Keratinocyte (primary cell): ENCODE measurements at regions not wholly inside any gene's neighbourhood (a gene's known extent, or its start where the extent isn't known, plus 50 kb on each side); places are given as distances from the start of the nearest gene placed in this dataset.

ENCODE experiments used
- DNase-seq: peaks from one replicate; pipeline ENCODE4 v3.0.0-alpha.2; 2011; ENCODE audit warnings: low read depth, missing footprints, low spot score
- FAIRE-seq: peaks from 2 replicates; lab custom pipeline; 2011; peaks lifted over from hg19 to GRCh38; lab: Jason Lieb, UNC
- H2AFZ ChIP-seq: 2 replicates; pipeline ENCODE4 v1.6.0; 2012; ENCODE audit warnings: low read length, control low read depth, inconsistent platforms; ENCODE audit not compliant: control insufficient read depth
- H3K27ac ChIP-seq: 2 replicates; pipeline ENCODE4 v1.5.1; 2011; ENCODE audit warnings: low read length; ENCODE audit not compliant: control insufficient read depth, insufficient read depth
- H3K27me3 ChIP-seq: 3 replicates; pipeline ENCODE4 v1.6.0; 2011; ENCODE audit warnings: low read length; ENCODE audit not compliant: control insufficient read depth, insufficient read depth; ENCODE audit errors: extremely low read depth
- H3K36me3 ChIP-seq, 2 experiments: 2 replicates in 1 of 2; 3 replicates in 1 of 2; pipeline ENCODE4 v1.5.1; 2011; ENCODE audit warnings: low read length in 2 of 2, mild to moderate bottlenecking in 1 of 2; ENCODE audit not compliant: control insufficient read depth in 2 of 2, insufficient read depth in 2 of 2; ENCODE audit errors: extremely low read depth in 1 of 2
- H3K4me1 ChIP-seq: 3 replicates; pipeline ENCODE4 v1.5.1; 2011; ENCODE audit warnings: low read length; ENCODE audit not compliant: control insufficient read depth, insufficient read depth; ENCODE audit errors: extremely low read depth
- H3K4me2 ChIP-seq: 3 replicates; pipeline ENCODE4 v1.6.0; 2011; ENCODE audit warnings: low read depth, low read length; ENCODE audit not compliant: control insufficient read depth, insufficient read depth; ENCODE audit errors: extremely low read depth
- H3K4me3 ChIP-seq, 3 experiments: fragments of 200-600 bp in 1 of 3; sonication (generic) in 1 of 3; 2 replicates in 2 of 3; 3 replicates in 1 of 3; pipeline ENCODE4 v1.5.1; 2011 to 2016; ENCODE audit warnings: low read length in 3 of 3, mild to moderate bottlenecking in 3 of 3, control low read depth in 2 of 3, inconsistent platforms in 1 of 3, low read depth in 1 of 3, mixed read lengths in 1 of 3, mixed run types in 1 of 3, moderate library complexity in 1 of 3; ENCODE audit not compliant: control insufficient read depth in 2 of 3, insufficient read depth in 2 of 3; ENCODE audit errors: extremely low read depth in 1 of 3
- H3K79me2 ChIP-seq: 2 replicates; pipeline ENCODE4 v1.6.0; 2012; ENCODE audit warnings: low read length; ENCODE audit not compliant: control insufficient read depth, insufficient read depth
- H3K9ac ChIP-seq: 3 replicates; pipeline ENCODE4 v1.6.0; 2011; ENCODE audit warnings: low read length; ENCODE audit not compliant: control insufficient read depth, insufficient read depth; ENCODE audit errors: extremely low read depth
- H3K9me1 ChIP-seq: 3 replicates; pipeline ENCODE4 v1.6.0; 2011; ENCODE audit warnings: low read length; ENCODE audit not compliant: control insufficient read depth, insufficient read depth; ENCODE audit errors: extremely low read depth
- H3K9me3 ChIP-seq: 2 replicates; pipeline ENCODE4 v1.5.1; 2012; ENCODE audit warnings: low read depth, low read length; ENCODE audit not compliant: control insufficient read depth
- H4K20me1 ChIP-seq: 3 replicates; pipeline ENCODE4 v1.6.0; 2011; ENCODE audit warnings: low read length; ENCODE audit not compliant: control insufficient read depth, insufficient read depth; ENCODE audit errors: extremely low read depth
- EZH2 ChIP-seq: IDR thresholded peaks from one replicate; pipeline ENCODE4 v1.6.1; 2012; ENCODE audit warnings: inconsistent platforms, mild to moderate bottlenecking, low read length, moderate library complexity
- dilution Hi-C: fragments of 300-500 bp; cut with MboI; formaldehyde crosslinking; loops from one replicate; pipeline ENCODE4 v1.7.0; 2020; ENCODE audit warnings: low sequenced_read_pairs; ENCODE audit not compliant: extremely low pct_ligation_motif_present
- TF ChIP-seq, protein P1 (sequence below), 3 experiments: IDR thresholded peaks in 1 of 3; conservative IDR thresholded peaks in 1 of 3; optimal IDR thresholded peaks in 1 of 3; 2 replicates in 2 of 3; 3 replicates in 1 of 3; pipeline versions ENCODE3 to v1.5.1; 2011; ENCODE audit warnings: low read length in 3 of 3, mild to moderate bottlenecking in 3 of 3, moderate library complexity in 2 of 3, control low read depth in 1 of 3, inconsistent platforms in 1 of 3; ENCODE audit not compliant: insufficient read depth in 2 of 3; ENCODE audit errors: extremely low read depth in 1 of 3

DNA sequence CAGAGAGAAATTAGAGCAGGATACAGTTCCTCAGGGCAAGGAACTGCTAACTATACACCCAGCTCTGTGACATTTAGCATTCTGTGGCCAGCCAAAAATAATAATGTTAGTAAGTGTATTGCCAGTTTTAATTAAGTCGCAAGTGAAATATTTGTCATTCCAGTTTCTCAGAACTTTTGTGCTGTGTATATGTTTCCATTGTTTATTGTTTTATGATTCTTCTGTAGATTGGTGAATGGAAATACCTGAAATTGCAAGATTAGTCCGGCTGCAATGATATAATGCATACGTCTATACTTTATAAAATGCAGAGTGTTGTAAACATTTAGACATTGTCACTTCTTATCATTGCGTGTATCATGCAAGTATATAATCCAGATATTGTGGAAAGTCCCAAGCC is 351.3 kb upstream of the GRM7 start:
- no peak for FAIRE-seq
- no peak overlapping the region for H3K4me2 ChIP-seq
- no peaks in the 10 kb centered on the region for H3K9me3 ChIP-seq

GRCh38 chr3:6510713-6511112 is 350.2 kb upstream of the GRM7 start:
- H3K27ac ChIP-seq: no peak overlapping the region
- FAIRE-seq (no peak), DNase-seq (no peak)
- no peaks in the 10 kb centered on the region for H3K9me3 ChIP-seq
- H3K36me3 ChIP-seq: no peaks in the 10 kb centered on the region
- no peak overlapping the region for H3K4me2 ChIP-seq
- H4K20me1 ChIP-seq: no peaks in the 10 kb centered on the region
- dilution Hi-C loops: no loop called here
- no peak overlapping the region for H3K4me3 ChIP-seq
- H3K4me1 ChIP-seq: no peaks in the 10 kb centered on the region
- no peak for TF ChIP-seq EZH2
- TF ChIP-seq, protein P1, sequence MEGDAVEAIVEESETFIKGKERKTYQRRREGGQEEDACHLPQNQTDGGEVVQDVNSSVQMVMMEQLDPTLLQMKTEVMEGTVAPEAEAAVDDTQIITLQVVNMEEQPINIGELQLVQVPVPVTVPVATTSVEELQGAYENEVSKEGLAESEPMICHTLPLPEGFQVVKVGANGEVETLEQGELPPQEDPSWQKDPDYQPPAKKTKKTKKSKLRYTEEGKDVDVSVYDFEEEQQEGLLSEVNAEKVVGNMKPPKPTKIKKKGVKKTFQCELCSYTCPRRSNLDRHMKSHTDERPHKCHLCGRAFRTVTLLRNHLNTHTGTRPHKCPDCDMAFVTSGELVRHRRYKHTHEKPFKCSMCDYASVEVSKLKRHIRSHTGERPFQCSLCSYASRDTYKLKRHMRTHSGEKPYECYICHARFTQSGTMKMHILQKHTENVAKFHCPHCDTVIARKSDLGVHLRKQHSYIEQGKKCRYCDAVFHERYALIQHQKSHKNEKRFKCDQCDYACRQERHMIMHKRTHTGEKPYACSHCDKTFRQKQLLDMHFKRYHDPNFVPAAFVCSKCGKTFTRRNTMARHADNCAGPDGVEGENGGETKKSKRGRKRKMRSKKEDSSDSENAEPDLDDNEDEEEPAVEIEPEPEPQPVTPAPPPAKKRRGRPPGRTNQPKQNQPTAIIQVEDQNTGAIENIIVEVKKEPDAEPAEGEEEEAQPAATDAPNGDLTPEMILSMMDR (optimal IDR thresholded peaks at IDR 0.05 in 1 of 3, IDR thresholded peaks at IDR 0.05 in 1 of 3, conservative IDR thresholded peaks at IDR 0.05 in 1 of 3; ENCODE audit: extremely low read depth in 1 of 3, insufficient read depth in 2 of 3, low read length in 3 of 3): no peak
- H3K79me2 ChIP-seq: no peaks in the 10 kb centered on the region
- no peak overlapping the region for H2AFZ ChIP-seq
- no peaks in the 10 kb centered on the region for H3K9me1 ChIP-seq
- H3K9ac ChIP-seq: no peak overlapping the region
- no peaks in the 10 kb centered on the region for H3K27me3 ChIP-seq

More for the DNA sequence above, 351.3 kb upstream of the GRM7 start:
- TF ChIP-seq EZH2: no peak
- TF ChIP-seq, protein P1 (optimal IDR thresholded peaks at IDR 0.05 in 1 of 3, IDR thresholded peaks at IDR 0.05 in 1 of 3, conservative IDR thresholded peaks at IDR 0.05 in 1 of 3; ENCODE audit: extremely low read depth in 1 of 3, insufficient read depth in 2 of 3, low read length in 3 of 3): no peak
- H3K9me1 ChIP-seq: no peaks in the 10 kb centered on the region
- H2AFZ ChIP-seq: no peak overlapping the region
- H3K4me3 ChIP-seq: no peak overlapping the region
- dilution Hi-C loops: no loop called here
- no peak overlapping the region for H3K27ac ChIP-seq
- no peaks in the 10 kb centered on the region for H3K27me3 ChIP-seq
- H4K20me1 ChIP-seq: no peaks in the 10 kb centered on the region
- H3K36me3 ChIP-seq: no peaks in the 10 kb centered on the region
- H3K4me1 ChIP-seq: no peaks in the 10 kb centered on the region
- H3K9ac ChIP-seq: no peak overlapping the region
- no peaks in the 10 kb centered on the region for H3K79me2 ChIP-seq
- no peak for DNase-seq
